GM21423 (cell line): ENCODE measurements at regions not wholly inside any gene's neighbourhood (a gene's known extent, or its start where the extent isn't known, plus 50 kb on each side); places are given as distances from the start of the nearest gene placed in this dataset.
"Not testable (repeated sequence)": the region's sequence is repeated elsewhere in the genome, so short reads cannot be mapped to it uniquely, and the experiment has no call there.

Source experiments
- ATAC-seq: cut with Tn5 transposase; IDR thresholded peaks from one replicate; pipeline ENCODE4 v1.9.1; 2021; ENCODE audit warnings: mild to moderate bottlenecking, moderate library complexity; ENCODE audit not compliant: unreplicated experiment

DNA sequence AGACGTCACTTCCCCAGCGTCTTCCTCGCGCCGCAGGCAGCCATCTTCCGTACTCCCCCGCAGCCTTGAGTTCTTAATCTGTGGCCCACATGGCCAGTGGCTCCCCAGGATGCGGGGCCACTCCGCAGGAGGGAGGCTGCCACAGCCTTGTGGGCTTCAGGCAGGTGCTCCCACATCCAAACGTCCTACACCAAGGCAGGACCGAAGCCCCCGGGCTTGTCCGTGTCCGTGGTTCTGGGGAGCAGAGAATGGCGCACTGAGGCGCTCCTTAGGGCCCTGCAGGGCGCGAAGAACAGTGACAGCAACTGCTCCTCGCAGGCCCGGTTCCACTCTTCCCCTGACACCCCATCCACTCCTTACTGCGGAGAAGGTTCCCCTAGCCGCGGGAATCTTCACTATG, 755.8 kb downstream of the PRIM2 start:
- ATAC-seq = no peak

DNA sequence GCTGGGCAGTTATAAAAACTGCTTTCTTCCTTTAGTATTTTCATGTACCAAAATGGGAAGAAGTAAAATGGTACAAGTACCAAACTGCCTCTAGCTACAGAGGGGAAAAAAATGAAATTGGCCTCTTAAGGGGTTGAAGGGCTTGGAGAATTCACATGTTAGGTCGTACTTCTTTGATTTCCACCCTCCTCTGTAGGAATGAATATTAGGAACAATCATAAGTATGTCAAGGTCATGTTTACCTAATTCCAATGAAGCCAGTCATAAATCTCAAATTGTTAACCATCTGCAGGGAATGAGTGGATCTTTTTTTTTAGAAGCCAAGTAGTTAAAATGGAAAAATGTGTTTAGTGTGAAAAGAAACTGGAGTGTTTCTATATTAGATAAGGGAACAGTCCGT, 772.6 kb downstream of the PRIM2 start:
- not testable (repeated sequence) for ATAC-seq

DNA sequence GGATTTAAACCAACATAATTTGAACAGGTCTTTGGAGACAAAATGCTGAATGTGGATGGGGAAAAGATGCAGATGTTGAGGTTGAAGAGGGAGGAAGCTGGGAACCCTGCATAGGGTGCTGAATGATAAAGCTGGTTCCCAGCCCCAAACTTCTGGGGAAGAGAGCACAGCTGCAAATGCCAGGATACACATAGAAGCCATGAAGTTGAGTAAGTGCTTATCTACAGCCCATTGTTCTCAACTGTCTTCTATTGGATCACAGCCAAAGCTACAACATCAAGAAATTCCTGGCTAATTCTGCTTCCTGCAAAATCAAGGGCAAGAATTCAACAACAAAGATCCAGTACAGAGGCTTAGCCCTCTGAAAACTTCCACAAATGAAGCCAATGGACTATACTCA, 779.8 kb downstream of the PRIM2 start:
- ATAC-seq = not testable (repeated sequence)

DNA sequence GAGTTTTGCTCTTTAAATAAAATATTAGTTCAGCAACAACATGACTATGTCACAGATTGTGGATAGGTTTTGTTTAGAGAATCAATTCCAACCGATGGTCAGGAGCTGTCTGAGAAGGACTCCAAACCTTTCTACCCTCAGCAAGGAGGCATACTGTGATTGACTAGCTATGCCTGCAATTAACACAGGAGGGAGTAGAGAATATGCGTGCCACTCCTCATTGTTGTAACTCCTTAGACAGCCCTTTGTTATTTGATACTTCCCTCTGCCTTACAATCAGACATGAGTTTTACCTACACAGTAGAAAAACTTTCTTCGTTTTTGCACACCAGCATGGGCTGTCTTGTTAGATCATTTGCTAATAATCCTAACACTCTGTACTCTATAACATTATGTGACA, 796.5 kb downstream of the PRIM2 start:
- no peak for ATAC-seq

DNA sequence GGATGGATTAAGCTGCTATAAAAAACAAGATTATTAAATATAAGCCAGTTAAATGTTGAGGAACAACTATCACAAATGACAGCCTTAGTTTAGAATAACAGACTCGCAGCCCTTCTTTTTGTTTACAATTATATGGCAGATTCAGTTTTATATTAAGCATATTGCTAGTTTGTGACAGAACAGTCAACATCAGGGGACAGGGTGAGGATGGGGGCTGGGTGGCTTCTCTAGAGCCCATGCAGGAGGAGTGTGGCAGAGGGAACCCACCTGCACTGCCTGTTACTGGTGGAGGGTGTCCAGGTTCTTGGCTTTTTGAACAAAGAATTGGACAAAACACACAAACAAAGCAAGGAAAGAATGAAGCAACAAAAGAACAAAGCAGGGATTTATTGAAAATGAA, 799.7 kb downstream of the PRIM2 start:
- not testable (repeated sequence) for ATAC-seq

DNA sequence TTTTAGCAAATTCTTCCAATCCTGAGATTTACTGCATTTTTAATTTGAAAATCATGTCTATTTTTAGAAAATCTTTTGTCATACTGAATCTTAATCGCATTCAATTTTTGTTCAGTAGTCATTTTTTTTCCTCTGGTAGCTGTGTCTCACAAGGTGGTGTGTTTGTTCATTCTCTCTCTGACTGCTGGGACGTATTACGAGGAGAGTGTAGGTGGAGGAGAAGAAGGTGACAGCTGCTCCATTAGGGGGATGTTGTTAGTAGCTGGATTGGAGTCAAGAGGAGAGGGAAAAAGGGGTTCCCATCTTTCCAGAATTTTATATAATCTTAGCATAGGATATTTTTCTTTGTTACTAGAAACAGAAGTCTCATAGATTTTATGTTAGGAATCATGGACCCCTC, 804.2 kb downstream of the PRIM2 start:
- ATAC-seq = not testable (repeated sequence)

DNA sequence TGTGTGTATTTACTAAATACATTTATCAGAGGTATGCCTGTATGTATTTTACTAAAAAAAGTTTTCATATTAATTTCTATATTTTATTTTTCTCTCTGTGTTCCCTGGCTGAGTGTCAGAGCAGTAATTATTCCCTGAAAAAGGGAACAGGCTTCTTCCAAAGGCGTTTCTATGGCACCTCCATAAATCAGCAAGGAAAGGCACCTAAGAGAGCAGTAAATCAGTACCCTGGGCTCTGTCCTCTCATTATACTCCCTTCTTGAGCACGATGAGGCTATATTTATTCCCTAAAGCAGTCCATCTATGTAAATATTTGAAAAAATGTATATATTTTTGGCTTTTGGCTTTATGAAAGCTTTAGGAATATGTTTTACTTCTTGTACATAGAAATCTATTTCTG, 806.3 kb downstream of the PRIM2 start:
- not testable (repeated sequence) for ATAC-seq

DNA sequence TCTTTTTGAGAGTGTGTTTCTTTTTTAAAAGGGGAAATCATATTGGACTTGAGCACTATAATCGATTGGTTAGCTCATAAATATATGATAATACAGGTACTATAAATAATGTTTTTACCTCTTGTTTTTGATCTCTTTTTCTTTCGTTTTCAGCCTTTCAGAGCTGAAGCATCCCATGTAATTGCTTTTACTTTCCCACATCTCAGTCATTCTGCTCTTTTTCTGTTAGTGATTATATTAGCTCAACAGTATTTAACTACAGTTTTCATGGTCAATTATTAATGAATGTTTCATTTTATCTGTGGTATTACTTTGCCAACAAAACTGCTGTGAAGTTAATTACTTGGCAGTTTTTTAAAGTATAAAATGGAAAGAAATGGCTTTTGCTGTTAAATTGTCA, 811.1 kb downstream of the PRIM2 start:
- ATAC-seq = not testable (repeated sequence)

DNA sequence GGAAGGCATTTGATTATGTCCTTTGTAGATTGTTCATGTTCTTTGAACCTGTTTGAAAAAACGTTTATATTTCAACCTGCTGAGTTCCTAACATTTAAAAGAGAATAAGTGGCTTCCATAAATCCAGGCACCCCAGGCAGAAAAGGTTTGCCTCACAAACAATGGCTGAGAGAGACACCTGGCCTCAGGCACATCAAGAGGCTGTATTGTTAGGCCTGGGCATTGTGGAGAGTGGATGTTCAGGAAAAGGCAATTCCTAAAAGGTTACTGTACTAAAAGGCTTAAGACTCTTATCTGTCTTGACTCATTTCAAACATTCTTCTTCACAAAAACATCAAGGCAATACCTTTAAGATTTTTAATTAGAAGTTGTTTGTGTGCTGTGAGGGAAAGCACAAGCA, 811.7 kb downstream of the PRIM2 start:
- ATAC-seq = not testable (repeated sequence)

DNA sequence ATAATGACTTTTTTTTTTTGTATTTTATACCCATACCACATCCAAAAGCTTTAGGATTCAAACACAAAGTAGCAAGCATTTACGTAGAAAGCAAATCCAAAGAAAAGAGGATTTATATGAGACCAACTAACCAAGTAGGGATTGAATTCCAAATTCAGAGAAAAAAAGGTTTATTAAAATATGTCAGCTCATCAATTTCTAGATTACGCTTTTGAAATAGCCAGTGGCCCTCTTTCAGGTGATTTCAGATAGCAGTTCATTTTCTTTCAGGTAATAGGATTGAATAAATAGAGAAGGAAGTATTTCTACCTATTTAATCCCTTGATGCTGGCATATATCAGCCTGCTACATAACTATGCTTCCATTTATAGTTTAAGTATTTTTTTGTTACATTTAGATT, 822.3 kb downstream of the PRIM2 start:
- ATAC-seq = not testable (repeated sequence)

DNA sequence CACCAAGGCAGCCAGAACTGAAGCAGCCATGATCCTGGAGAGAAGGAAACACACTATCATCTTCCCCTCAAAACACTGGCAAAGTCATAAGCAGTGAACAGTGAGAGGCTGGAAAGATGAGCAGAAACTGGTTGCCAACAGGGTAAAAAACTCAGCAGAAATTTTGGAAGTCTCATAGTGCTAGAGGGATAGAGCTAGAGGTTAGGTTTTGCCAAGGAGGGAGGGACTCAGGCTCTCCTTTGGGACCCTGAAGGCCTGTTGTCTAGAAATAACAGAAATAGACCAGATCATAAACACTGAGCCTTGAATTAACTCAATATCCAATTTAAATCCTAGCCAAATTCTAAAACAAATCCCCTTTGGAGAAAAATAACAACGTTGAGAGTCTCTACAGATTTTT, 853.6 kb downstream of the PRIM2 start:
- not testable (repeated sequence) for ATAC-seq

DNA sequence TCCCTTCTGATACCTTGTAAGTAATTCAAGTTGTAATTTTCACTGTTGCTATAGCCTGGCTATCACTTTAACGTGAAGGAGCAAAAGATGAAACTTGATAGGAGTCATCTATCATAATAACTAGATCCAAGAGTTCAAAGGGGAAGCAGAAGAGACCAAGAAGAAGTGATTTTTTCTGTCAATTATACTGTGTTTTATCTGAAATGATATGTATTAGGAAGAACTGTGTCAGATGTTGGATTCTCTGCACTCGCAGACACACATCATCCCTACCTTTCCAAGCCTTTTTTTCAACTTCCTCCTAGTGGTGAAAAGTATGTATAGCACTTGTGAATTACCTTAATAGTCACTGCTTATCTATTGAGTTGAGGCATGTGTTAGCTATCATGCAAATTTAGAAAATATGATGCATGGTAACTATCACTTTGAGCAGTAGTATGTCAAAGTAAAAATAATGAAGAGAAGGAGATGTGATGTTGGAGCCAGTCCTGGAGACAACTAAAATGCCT, 864.2 kb downstream of the PRIM2 start:
- ATAC-seq = not testable (repeated sequence)

DNA sequence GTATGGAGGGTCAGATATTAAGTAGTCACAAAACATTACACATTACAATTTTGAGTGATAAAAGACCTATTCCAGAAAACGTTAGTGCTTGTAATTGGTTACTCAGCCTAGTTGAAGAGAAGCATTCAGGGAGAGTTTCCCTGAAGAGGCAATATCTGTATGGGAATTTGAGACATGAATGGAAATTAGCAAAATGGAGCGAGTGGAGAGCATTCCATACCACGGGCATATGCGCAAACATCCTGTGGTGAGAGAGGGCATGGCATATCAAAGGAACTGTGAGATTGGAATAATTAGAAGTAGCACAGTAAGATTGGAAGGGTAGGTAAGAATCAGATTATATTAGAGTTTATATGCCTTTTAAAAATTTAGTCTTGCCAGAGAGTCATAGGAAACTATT, 867.9 kb downstream of the PRIM2 start:
- not testable (repeated sequence) for ATAC-seq

DNA sequence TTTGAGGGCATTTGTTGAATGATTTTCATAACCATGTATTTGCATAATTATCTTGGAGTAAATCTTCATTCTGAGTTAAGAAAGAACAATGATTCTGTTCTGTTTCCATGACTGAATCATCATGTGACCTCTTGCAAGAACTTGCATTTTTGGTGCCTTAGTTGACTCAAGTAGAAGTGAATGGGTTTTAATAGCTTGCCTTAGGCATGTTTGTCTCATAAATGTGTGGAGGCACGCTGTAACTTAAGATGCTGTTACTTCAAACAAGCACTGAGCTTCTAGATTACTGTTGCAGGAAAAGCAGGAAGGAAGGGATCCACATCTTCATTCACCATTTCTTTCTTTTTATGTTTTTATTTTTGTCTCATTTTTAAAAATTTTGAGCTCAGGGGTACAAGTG, 875.8 kb downstream of the PRIM2 start:
- ATAC-seq = not testable (repeated sequence)

DNA sequence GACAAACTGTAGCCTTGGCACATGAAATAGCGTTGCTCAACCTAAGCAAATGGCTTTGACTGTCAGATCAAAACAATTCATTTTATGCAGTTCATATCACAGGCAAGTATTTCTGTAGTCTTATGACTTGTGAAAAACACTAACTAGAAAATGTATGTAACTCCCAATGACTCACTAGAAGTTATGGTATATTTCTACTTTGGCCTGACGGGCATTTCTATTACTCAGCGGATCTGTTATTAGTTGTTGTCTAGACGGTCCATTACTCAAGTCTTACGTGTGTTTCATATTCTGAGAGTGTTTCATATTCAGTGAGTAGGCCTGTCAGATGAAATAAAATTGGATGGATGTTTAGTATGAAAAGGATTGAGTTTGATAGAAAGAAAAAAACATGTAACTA, 880.9 kb downstream of the PRIM2 start:
- no peak for ATAC-seq

DNA sequence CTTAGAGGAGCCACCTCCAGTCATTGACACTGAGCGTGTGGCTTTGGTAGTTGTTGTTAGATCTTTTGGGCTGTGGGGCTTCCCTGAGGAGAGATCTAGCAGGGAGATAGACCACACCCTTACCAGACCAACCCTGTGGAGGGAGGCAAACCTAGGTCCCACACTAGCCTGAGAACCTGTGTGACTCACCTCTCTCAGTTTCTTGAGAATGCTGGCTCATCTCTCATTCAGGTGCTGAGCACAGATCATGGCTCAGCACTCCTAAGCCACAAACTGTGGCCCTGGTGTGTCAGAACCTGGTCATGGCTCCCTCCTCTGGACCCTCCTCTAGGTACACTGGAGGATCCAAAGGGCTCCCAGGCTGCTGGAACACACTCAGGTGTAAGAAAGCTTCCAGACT, 919.7 kb downstream of the PRIM2 start:
- not testable (repeated sequence) for ATAC-seq

DNA sequence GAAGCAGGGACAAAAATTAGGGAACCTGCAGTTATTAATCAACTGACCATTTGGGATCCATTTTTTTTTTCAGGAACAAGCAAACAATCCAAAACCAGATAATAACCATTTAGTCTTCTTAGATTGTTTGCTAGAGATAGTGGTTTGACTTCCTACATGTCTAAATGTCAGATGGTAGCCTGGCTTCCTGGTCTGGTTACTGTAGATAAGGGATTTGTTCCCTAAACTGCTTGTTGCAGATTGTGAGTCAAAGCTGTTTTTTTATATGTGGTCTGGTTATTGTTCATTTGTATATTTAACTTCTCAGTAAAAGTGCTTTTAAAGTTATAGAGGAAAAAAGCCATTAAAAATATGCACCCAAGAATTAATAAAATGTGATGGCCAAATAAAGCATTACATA, 921.0 kb downstream of the PRIM2 start:
- ATAC-seq = not testable (repeated sequence)

DNA sequence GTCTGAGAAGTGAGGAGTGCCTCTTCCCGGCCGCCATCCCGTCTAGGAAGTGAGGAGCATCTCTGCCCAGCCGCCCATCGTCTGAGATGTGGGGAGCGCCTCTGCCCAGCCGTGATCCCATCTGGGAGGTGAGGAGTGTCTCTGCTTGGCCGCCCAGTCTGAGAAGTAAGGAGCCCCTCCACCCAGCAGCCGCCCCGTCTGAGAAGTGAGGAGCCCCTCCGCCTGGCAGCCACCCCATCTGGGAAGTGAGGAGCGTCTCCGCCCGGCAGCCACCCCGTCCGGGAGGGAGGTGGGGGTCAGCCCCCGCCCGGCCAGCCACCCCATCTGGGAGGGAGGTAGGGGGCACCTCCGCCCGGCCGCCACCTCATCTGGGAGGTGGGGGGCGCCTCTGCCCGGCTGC, 940.2 kb downstream of the PRIM2 start:
- ATAC-seq = not testable (repeated sequence)

DNA sequence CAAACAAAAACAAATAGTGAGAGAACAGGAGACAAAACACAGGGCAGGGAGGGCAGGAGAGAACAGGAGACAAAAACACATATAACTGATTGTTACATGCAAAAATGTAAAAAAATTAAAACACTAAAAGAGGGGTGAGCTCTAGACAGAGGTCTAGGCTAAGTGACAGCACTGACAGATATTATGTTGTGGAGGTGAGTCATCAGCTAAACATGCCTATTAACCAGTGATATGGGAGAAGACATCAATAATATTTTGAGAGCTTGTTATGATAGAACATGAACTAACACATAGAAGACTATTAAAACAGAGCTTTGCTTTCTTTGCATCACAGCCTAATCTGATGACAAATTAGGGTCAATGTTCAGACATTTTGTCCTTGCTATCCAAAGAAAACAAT, 972.7 kb downstream of the PRIM2 start:
- no peak for ATAC-seq

DNA sequence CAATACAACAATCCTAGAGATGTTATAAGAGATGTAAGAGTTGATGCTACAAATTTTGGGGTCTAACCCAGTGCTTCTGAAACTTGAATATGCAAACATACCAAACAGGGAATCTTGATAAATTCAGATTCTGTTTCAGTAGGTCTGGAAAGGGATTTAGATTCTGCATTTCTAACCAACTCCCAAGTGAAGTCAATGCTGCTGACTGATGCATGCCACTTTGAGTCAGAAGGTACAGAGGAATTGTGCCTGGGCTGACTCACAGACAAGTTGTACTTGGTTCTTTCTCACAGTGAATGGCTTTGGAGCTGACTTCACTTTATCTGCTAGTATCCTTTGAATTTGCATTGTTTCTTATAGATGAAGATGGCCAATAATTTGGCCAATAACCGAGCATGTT, 973.9 kb downstream of the PRIM2 start:
- not testable (repeated sequence) for ATAC-seq

DNA sequence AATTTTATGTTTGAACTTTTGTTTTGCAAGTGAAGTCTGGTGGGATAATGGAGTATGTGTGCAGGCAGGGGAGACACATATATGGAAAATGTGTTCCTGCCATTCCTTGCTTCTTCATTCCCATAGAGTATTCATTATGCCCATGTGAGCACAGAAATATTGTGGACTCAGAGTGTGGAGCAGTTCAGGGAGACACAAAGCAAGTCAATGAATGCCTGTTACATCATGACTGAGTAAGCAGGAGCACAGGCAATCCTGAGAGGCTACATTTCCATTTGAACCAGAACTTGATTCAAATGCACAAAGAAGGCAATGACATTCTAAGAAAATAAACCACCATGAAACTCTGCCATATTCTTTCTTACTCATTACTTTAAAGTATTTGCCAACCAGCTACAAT, 990.5 kb downstream of the PRIM2 start:
- not testable (repeated sequence) for ATAC-seq

DNA sequence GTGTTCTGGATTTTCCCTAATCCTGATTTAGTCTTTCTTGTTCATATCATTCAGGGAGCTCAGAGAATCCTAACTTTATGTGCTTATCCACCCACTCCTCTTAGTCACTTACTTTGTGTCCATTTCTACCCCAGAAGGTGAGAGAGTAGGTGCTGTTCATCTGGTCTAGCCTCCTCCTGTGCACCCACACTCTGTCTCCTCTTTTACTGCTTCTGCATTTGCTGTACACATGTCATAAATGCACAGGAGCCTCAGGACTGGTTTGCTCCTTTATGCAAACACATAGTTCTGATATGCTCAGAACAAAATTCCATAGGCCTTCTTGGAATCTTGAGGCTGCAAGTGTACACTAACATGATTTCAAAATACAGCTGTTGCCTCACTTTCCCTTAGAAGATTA, 1014.7 kb downstream of the PRIM2 start:
- not testable (repeated sequence) for ATAC-seq

DNA sequence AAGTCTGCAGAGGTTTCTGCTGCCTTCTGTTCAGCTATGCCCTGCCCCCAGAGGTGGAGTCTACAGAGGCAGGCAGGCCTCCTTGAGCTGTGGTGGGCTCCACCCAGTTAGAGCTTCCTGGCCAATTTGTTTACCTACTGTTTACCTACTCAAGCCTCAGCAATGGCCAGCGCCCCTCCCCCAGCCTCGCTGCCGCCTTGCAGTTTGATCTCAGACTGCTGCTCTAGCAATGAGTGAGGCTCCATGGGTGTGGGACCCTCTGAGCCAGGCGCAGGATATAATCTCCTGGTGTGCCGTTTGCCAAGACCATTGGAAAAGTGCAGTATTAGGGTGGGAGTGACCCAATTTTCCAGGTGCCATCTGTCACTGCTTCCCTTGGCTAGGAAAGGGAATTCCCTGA, 1024.9 kb downstream of the PRIM2 start:
- not testable (repeated sequence) for ATAC-seq
